GM20431 (cell line): ENCODE measurements at regions not wholly inside any gene's neighbourhood (a gene's known extent, or its start where the extent isn't known, plus 50 kb on each side); places are given as distances from the start of the nearest gene placed in this dataset.

Experiments
- in situ Hi-C: fragments of 300-500 bp; cut with MseI, MboI; formaldehyde crosslinking; loops from one replicate; pipeline ENCODE4 v1.15.0; 2020; ENCODE audit warnings: low sequenced_read_pairs; ENCODE audit not compliant: unreplicated experiment

DNA sequence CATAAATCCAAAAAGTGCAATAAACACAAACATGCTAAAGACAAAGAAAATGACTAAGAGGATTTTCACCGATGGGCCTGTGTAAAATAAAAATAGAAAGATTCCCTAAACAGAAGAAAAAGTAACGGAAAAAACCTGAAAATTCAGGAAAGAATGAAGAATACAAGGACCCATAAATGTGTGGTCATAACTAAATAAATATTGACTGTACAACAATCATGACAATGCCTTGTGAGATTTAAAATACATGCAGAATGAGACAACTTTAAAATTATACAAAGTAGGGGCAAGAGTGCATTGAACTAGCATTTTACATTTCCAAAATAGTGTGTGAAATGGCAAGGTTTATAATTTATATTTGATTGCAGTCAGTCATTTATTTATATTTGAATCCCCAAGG, 409.1 kb upstream of the ANKRD30A start:
- in situ Hi-C loops = no loop called here

DNA sequence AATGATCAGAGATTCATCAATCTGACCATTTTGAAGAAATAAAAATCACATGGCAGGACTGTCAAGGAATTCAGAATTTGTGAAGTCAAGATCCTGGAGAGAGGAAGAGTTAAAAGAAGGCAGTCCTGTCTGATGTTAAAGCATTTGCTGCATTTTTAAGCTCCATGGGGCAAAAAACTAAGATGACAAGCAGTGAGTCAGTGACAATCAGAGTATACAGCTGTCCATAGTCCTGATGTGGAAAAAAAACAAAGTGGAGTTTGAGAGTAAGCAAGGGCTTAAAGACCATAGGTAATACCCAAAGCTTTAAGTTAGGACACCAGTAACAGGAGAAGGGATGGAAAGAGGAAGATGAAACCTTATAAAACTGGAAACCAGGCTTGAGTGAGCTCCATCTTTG, 412.7 kb upstream of the ANKRD30A start:
- in situ Hi-C loops = no loop called here

DNA sequence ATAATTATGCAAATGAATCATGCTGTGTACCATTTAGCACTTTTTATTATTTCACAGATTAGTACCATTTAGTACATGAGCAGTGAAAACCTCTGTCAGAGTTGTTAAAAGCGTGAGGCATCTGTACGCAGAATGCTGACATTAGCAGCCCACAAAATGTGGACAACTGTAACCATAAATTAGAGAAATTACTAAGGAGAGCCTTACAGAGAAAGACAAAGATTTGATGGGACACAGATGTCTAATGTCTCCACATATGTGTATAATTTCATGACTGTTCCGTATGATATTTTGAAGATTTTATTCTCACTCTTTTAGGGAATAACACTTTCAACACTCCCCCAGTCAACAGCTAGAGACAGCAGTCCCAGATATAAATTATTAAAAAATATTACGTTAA, 414.0 kb upstream of the ANKRD30A start:
- in situ Hi-C loops = no loop called here

DNA sequence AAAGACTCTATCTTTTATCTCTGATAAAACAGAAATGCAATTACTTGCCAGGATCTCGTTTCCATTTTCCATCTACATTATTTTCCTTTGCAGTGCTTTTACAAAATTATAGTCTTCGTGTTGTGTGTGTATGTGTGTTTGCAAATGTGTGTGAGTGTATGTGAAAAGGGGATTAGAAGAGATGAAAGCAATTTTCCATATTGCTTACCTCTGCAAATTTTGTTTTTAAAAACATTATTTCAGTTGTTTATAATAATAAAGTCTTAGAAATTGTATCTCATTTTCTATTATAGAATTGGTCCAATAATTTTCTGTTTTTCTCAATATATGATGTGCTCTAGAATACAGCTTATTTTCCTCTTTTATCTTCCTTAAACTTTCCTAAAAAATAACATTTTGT, 421.3 kb upstream of the ANKRD30A start:
- in situ Hi-C loops = no loop called here

GRCh38 chr10:36703179-36703578, 422.2 kb upstream of the ANKRD30A start:
- in situ Hi-C loops = no loop called here

DNA sequence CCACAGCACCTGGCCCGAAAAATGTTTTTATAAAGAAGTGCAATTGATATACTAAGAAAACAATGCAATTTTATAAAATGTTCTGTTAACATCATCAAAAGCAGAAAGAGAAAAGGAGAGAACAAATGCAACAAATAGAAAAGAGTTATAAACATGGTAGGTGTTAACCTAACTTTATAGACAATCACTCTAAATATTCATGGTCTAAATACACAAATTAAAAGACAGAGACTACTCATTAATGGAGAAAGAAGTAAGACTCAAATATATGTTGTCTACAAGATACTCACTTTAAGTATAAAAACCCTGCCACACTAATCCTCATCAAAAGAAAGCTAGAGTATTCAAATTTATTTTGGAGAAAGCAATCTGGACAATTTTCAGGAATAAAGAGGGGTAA, 425.3 kb upstream of the ANKRD30A start:
- in situ Hi-C loops = no loop called here

- in situ Hi-C loops = no loop called here
Observed at GRCh38 chr10:36692759-36693158, 432.6 kb upstream of the ANKRD30A start.

DNA sequence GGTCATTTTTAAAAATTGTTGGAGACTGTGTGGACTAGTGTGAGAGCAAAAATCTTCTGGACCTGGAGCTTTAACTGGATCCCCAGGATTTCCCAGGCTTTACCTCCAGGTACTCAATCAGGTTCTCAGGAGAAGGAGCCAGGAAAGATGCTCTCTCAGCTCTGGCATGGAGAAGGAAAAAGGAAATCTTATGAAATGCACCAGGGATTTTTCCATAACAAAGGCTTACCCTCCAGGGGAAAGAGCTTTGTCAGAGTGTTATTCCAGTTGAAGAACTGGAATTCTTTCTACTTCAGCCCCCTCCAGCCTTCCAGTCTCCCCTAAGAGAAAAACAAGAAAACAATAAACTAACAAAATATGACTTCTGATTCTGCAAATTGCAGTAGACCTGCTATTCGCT, 436.7 kb upstream of the ANKRD30A start:
- in situ Hi-C loops = no loop called here

DNA sequence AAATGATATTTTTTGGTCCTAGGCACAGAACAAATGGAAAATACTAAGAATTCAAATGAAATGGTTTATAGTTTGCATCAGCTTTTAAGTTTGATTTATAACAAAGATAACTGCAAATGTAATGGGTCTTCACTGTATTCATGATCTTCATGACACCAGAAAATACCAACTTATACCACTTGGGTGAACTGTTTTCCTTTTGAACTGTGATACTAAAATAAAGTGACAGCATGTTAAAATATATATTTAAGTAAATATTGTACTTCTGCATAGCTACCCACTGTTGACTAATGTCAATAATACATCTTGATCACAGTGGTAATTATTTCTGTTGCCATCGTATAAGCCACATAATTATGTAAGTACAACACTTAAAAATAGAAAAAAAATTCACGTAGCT, 442.0 kb upstream of the ANKRD30A start:
- in situ Hi-C loops = no loop called here

DNA sequence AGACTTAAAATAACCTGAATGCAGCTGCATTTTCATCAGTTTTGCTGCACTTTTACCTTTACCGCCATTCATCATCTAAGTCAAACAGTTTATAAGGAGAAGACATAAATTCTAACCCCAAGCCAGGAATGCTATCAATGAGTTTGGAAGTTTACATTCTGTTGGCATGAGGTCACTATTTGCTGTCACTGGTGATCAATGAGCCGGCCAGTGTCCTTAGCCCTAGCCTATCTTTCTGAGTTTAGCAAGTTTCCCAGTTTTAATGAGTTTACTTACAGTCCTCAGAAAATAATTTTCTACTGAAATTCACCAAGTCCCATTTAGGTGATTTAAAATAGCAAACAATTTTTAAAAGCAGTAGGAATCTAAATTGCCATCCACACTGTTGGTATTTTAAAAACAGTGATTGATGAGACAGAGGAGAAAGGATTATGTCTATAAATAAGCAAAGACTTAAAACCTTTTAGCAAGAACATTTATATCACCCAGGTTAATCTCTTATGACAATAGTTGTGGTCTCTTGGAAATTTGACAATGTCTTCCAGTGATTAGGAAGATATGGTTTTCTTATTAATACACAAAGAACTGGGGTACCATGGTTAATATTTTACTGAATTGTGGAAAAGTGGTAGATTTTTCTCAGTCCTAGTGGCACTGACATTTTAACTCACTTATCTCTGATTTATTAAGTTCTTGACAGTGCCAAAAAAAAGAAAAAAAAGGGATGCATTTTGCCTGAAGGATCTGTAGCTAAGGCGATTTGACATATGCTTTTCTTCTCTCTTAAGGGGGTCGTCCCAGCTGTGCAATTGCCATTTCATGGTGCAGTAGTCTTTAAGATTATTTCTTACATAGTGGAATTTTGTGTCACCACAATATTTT, 443.4 kb upstream of the ANKRD30A start:
- in situ Hi-C loops = no loop called here

GRCh38 chr10:36679554-36679953, 445.8 kb upstream of the ANKRD30A start:
- in situ Hi-C loops = no loop called here

DNA sequence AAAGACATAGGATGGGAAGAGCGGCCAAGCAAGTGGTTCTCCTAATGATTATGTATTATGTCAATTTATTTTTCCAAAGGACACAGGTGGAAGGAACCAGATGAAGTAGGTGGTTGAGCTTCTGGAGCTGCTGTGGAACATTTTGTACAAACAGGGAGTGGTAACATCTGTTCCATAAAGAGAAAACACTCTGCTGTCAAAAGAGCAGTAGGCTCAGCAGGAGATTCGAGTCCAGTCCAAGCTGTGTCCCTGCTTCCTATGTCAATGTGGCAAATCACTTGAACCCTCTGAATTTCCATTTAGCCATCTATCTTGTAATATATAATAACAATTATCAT, 448.0 kb upstream of the ANKRD30A start:
- in situ Hi-C loops = no loop called here

DNA sequence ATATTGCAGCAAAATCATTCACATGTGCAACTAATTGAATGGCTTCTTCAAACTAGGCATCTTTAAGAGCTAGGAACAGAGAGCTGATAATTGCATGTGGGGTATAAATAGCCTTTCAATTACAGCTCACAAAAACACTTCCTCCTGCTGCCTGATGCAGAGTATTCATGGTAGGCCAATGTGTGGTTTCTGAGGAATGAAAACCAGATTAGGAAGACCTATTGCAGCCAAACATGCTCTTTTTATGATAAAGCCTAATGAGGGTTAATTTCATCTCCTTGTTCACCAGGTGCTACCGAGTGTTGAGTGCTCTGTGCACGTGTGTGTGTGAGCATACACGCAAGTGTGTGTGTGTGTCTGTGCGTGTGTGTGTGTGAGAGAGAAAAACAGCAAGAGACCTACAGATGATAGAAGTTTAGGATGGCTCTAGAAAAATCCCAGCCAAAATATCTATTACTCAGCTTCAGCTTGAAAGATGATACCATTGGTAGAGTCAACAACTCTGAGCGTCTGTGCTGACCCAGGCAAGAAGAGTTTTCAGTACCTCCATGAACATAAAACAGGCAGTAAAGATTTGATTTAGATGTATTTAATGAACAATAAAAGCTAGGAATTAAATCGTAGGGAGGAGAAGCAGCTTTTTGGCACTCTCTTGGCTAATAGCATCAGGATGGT, 448.5 kb upstream of the ANKRD30A start:
- in situ Hi-C loops = no loop called here

GRCh38 chr10:36676321-36676720, 449.1 kb upstream of the ANKRD30A start:
- in situ Hi-C loops = no loop called here

- in situ Hi-C loops = no loop called here
Observed at GRCh38 chr10:36675458-36675880, 449.9 kb upstream of the ANKRD30A start.

GRCh38 chr10:36671607-36672006, 453.8 kb upstream of the ANKRD30A start:
- in situ Hi-C loops = no loop called here

GRCh38 chr10:36670621-36671402, 454.6 kb upstream of the ANKRD30A start:
- in situ Hi-C loops = no loop called here

DNA sequence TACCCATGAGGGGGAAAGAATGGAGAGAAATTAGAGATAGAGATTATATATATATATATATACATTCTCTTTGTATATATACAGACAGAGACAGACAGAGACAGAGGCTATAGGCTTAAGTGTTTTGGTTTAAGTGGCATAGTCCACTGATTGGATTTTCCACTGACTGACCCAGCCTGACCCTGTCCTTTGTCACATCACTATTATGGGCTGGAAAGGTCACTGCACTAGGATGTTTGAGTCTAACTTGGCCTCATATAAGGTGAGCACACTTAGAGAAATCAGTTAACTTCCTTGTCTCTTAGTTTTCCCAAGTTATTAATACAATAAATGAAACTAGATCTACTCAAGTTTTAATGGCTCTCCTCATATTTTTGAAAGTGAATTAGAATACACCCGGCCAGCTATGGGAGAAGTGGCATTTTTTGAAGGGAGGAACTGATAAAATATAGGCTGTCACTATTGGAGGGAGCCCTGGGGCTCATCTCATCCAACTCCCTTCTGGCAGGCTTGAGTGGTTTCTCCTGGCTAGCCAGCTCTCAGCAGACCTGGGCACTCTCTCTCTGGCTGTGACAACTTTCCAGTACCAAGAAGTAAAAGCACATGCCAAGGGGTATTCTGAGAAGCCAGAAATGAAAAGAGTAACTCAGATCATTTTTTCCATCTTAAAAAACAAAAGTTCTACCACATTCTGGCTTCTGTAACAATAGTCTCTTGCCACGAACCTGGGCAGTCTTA, 455.6 kb upstream of the ANKRD30A start:
- in situ Hi-C loops = no loop called here

- in situ Hi-C loops = no loop called here
Observed at GRCh38 chr10:36666451-36666850, 458.9 kb upstream of the ANKRD30A start.

GRCh38 chr10:36662571-36662970, 462.8 kb upstream of the ANKRD30A start:
- in situ Hi-C loops = no loop called here
